MM.1S (cell line): ENCODE measurements at regions not wholly inside any gene's neighbourhood (a gene's known extent, or its start where the extent isn't known, plus 50 kb on each side); places are given as distances from the start of the nearest gene placed in this dataset.

Source experiments
- DNase-seq: peaks from one replicate; pipeline ENCODE4 v3.0.0-alpha.2; 2015
- H2AFZ ChIP-seq: fragments of 300-600 bp; sonication (generic); 2 replicates; pipeline ENCODE4 v1.6.0; 2016; ENCODE audit warnings: antibody characterized with exemption, low read length
- H3F3A ChIP-seq: fragments of 300-600 bp; sonication (generic); 2 replicates; pipeline ENCODE4 v1.6.1; 2016; ENCODE audit warnings: mild to moderate bottlenecking, antibody characterized with exemption, low read length, moderate library complexity, mixed read lengths; ENCODE audit not compliant: insufficient read depth
- H3K27ac ChIP-seq: fragments of 300-600 bp; sonication (generic); 2 replicates; pipeline ENCODE4 v1.5.1; 2016; ENCODE audit warnings: mild to moderate bottlenecking, low read length
- H3K27me3 ChIP-seq: fragments of 300-600 bp; sonication (generic); replicated peaks from 2 replicates; pipeline ENCODE4 v1.6.0; 2016; ENCODE audit warnings: low read length; ENCODE audit not compliant: insufficient read depth
- H3K36me3 ChIP-seq: fragments of 300-600 bp; sonication (generic); replicated peaks from 2 replicates; pipeline ENCODE4 v1.6.1; 2016; ENCODE audit warnings: mild to moderate bottlenecking, low read length, mixed read lengths; ENCODE audit not compliant: insufficient read depth
- H3K4me1 ChIP-seq: fragments of 300-600 bp; sonication (generic); 2 replicates; pipeline ENCODE4 v1.6.1; 2016; ENCODE audit warnings: low read length, mixed read lengths
- H3K4me2 ChIP-seq: fragments of 300-600 bp; sonication (generic); 2 replicates; pipeline ENCODE4 v1.6.0; 2016; ENCODE audit warnings: low read depth, low read length
- H3K4me3 ChIP-seq: fragments of 300-600 bp; sonication (generic); 2 replicates; pipeline ENCODE4 v1.5.1; 2016; ENCODE audit warnings: low read length, mixed read lengths
- H3K79me2 ChIP-seq: fragments of 300-600 bp; sonication (generic); 2 replicates; pipeline ENCODE4 v1.6.1; 2016; ENCODE audit warnings: mixed run types, low read length, mixed read lengths
- H3K9ac ChIP-seq: fragments of 300-600 bp; sonication (generic); 2 replicates; pipeline ENCODE4 v1.6.1; 2016; ENCODE audit warnings: low read length, mixed read lengths
- H3K9me2 ChIP-seq: fragments of 300-600 bp; sonication (generic); replicated peaks from 2 replicates; pipeline ENCODE4 v1.6.1; 2016; ENCODE audit warnings: mild to moderate bottlenecking, low read length, mixed read lengths; ENCODE audit not compliant: insufficient read depth
- H3K9me3 ChIP-seq: fragments of 300-600 bp; sonication (generic); replicated peaks from 2 replicates; pipeline ENCODE4 v1.6.1; 2016; ENCODE audit warnings: mild to moderate bottlenecking, low read length, mixed read lengths; ENCODE audit not compliant: insufficient read depth
- H4K20me1 ChIP-seq: fragments of 300-600 bp; sonication (generic); 2 replicates; pipeline ENCODE4 v1.6.1; 2016; ENCODE audit warnings: mild to moderate bottlenecking, low read length, moderate library complexity, mixed read lengths; ENCODE audit not compliant: insufficient read depth
- EZH2 ChIP-seq: fragments of 300-600 bp; sonication (generic); optimal IDR thresholded peaks from 2 replicates; pipeline ENCODE3; 2017; ENCODE audit warnings: low read depth, mild to moderate bottlenecking, antibody characterized with exemption, low read length, mixed read lengths
- EZH2phosphoT487 ChIP-seq: fragments of 300-600 bp; sonication (generic); IDR thresholded peaks from 2 replicates; pipeline ENCODE4 v1.6.1; 2018; ENCODE audit warnings: antibody characterized with exemption, low read length
- TF ChIP-seq, protein P1 (sequence below): fragments of 300-600 bp; sonication (generic); IDR thresholded peaks from 2 replicates; pipeline ENCODE4 v1.5.1; 2016; ENCODE audit warnings: antibody characterized with exemption, low read length, mixed read lengths

DNA sequence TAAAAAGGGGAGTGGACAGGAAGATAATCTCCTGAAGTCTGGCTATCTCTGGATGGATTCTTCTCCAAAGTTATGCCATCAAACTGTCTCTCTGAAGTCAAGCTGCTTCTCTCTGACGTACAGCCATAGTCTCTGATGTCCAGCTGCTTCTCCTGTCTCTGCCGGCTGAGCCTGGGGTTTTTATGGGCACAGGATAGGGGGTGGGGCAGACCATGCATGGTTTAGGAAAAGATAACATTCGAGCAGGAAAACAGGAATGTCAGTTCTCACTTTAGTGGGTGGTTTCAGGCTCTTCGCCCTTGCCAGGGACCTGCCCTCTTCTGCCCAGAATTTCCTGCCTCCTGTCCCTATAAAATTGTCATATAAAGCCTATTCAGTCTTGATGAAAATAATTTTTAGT is 110.9 kb upstream of the ROBO1 start:
- Histone ChIP-seq H2AFZ (no peak overlapping the region), H3F3A (no peaks in the 10 kb centered on the region), H3K4me3 (no peak overlapping the region), H3K4me2 (no peak overlapping the region), H3K27me3 (no peaks in the 10 kb centered on the region), H3K9me3 (no peaks in the 10 kb centered on the region), H3K36me3 (no peaks in the 10 kb centered on the region), H3K27ac (no peak overlapping the region), H3K4me1 (no peaks in the 10 kb centered on the region), H4K20me1 (no peaks in the 10 kb centered on the region), H3K79me2 (no peaks in the 10 kb centered on the region), H3K9ac (no peak overlapping the region), H3K9me2 (no peaks in the 10 kb centered on the region)
- no peak for TF ChIP-seq EZH2phosphoT487
- no peak for TF ChIP-seq EZH2
- TF ChIP-seq, protein P1, sequence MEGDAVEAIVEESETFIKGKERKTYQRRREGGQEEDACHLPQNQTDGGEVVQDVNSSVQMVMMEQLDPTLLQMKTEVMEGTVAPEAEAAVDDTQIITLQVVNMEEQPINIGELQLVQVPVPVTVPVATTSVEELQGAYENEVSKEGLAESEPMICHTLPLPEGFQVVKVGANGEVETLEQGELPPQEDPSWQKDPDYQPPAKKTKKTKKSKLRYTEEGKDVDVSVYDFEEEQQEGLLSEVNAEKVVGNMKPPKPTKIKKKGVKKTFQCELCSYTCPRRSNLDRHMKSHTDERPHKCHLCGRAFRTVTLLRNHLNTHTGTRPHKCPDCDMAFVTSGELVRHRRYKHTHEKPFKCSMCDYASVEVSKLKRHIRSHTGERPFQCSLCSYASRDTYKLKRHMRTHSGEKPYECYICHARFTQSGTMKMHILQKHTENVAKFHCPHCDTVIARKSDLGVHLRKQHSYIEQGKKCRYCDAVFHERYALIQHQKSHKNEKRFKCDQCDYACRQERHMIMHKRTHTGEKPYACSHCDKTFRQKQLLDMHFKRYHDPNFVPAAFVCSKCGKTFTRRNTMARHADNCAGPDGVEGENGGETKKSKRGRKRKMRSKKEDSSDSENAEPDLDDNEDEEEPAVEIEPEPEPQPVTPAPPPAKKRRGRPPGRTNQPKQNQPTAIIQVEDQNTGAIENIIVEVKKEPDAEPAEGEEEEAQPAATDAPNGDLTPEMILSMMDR = no peak
- no peak for DNase-seq

DNA sequence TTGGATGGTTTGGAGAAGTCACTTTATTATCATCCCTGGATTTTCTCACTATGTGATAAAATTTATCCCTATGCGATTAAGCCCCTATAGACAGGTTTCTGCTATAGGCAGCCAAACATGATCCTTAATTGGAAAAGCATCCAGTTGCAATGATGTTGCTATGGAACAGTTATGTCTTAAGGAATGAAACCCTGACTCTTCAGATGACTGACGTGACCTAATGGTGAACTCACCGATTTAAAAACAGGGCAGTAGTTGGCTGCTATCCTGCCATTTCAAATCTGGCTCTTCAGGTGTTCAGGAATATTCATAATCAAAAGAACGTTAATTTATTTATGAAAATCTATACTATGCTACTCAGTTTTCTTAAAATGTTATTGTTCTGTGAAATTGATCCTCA is 106.8 kb upstream of the ROBO1 start:
- H3K9ac ChIP-seq = no peak overlapping the region
- no peaks in the 10 kb centered on the region for H4K20me1 ChIP-seq
- H3K9me2 ChIP-seq = no peaks in the 10 kb centered on the region
- H3K27me3 ChIP-seq = no peaks in the 10 kb centered on the region
- H3K27ac ChIP-seq = no peak overlapping the region
- no peak overlapping the region for H3K4me2 ChIP-seq
- no peaks in the 10 kb centered on the region for H3K9me3 ChIP-seq
- no peaks in the 10 kb centered on the region for H3F3A ChIP-seq
- H3K4me1 ChIP-seq = no peaks in the 10 kb centered on the region
- H3K36me3 ChIP-seq = no peaks in the 10 kb centered on the region
- H3K4me3 ChIP-seq = no peak overlapping the region
- H3K79me2 ChIP-seq = no peaks in the 10 kb centered on the region
- TF ChIP-seq EZH2phosphoT487 (no peak), EZH2 (no peak)
- TF ChIP-seq, protein P1 = no peak
- H2AFZ ChIP-seq = no peak overlapping the region
- no peak for DNase-seq

DNA sequence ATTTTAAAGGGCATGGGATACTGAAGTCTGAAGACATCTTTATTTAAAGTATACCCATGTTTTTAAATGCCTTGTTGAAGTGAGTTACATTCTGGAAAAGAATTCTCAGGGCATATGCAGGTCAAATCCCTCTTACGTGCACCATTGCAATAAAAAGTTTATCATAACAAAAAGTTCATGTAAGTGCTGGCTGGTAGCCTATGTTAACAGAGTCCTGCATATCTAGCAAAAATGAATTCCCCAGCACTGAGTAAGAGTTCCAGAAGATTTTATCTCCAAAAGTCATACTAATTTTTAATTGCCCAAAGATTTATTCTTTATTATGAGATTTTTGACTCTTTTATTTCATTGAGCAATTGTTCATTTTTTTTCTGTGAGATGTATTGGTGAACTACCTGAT is 104.7 kb upstream of the ROBO1 start:
- no peaks in the 10 kb centered on the region for H3K36me3 ChIP-seq
- H3K4me2 ChIP-seq = no peak overlapping the region
- no peaks in the 10 kb centered on the region for H4K20me1 ChIP-seq
- no peak overlapping the region for H2AFZ ChIP-seq
- DNase-seq = no peak
- H3K9me3 ChIP-seq = no peaks in the 10 kb centered on the region
- no peak overlapping the region for H3K27ac ChIP-seq
- no peak overlapping the region for H3K9ac ChIP-seq
- no peaks in the 10 kb centered on the region for H3K9me2 ChIP-seq
- H3K79me2 ChIP-seq = no peaks in the 10 kb centered on the region
- H3F3A ChIP-seq = no peaks in the 10 kb centered on the region
- TF ChIP-seq EZH2phosphoT487 (no peak), EZH2 (no peak)
- TF ChIP-seq, protein P1 = no peak
- no peaks in the 10 kb centered on the region for H3K4me1 ChIP-seq
- no peak overlapping the region for H3K4me3 ChIP-seq
- H3K27me3 ChIP-seq = no peaks in the 10 kb centered on the region
